B cell (primary cell): ENCODE measurements at regions not wholly inside any gene's neighbourhood (a gene's known extent, or its start where the extent isn't known, plus 50 kb on each side); places are given as distances from the start of the nearest gene placed in this dataset.

Experiments used
- CTCF ChIP-seq: fragments of 200-600 bp; IDR thresholded peaks from one replicate; pipeline ENCODE4 v1.8.0; 2022; ENCODE audit warnings: antibody characterized with exemption, mild to moderate bottlenecking
- EZH2 ChIP-seq: IDR thresholded peaks from 2 replicates; pipeline ENCODE4 v1.6.1; 2012; ENCODE audit warnings: borderline replicate concordance, low read depth, mild to moderate bottlenecking, moderate library complexity, low read length; ENCODE audit not compliant: insufficient read depth, poor library complexity, severe bottlenecking

- TF ChIP-seq CTCF (no peak), EZH2 (no peak)
Measured at GRCh38 chr20:61002090-61002489, 250.0 kb upstream of the CDH4 start.
